GM23338 (cell line): ENCODE measurements at regions not wholly inside any gene's neighbourhood (a gene's known extent, or its start where the extent isn't known, plus 50 kb on each side); places are given as distances from the start of the nearest gene placed in this dataset.

Experiments used
- CTCF ChIP-seq, 2 experiments: fragments of 200-600 bp in 1 of 2; sonication (generic) in 1 of 2; conservative IDR thresholded peaks; 2 replicates each; pipeline versions ENCODE4 v1.5.1 to v1.6.1; 2016 to 2017; ENCODE audit warnings: antibody characterized with exemption in 2 of 2, low read depth in 2 of 2, mild to moderate bottlenecking in 2 of 2, moderate library complexity in 1 of 2
- EZH2 ChIP-seq: fragments of 200-600 bp; sonication (generic); IDR thresholded peaks from one replicate; pipeline ENCODE4 v1.8.0; 2017; ENCODE audit warnings: antibody characterized with exemption, mild to moderate bottlenecking, low read depth; ENCODE audit not compliant: unreplicated experiment
- POLR2AphosphoS5 ChIP-seq: IDR thresholded peaks from 2 replicates; pipeline ENCODE4 v1.6.1; 2016; ENCODE audit warnings: antibody characterized with exemption, low read depth
- REST ChIP-seq: IDR thresholded peaks from one replicate; pipeline ENCODE4 v1.6.1; 2018; ENCODE audit warnings: antibody characterized with exemption; ENCODE audit not compliant: unreplicated experiment
- ZNF331 ChIP-seq: fragments of 250-450 bp; sonication (Bioruptor Pico); IDR thresholded peaks from 2 replicates; pipeline ENCODE4 v1.5.0; 2020; ENCODE audit warnings: low read depth, mild to moderate bottlenecking, moderate library complexity

- no peak for TF ChIP-seq CTCF (conservative IDR thresholded peaks at IDR 0.05; ENCODE audit: low read depth in 2 of 2)
- no peak for TF ChIP-seq REST
- no peak for TF ChIP-seq EZH2
- no peak for TF ChIP-seq POLR2AphosphoS5
- TF ChIP-seq ZNF331 = no peak
These were observed 62.7 kb upstream of the RPH3A start for GRCh38 chr12:112728864-112729263.
